Colonic mucosa (tissue), 4 donors: ENCODE measurements at regions not wholly inside any gene's neighbourhood (a gene's known extent, or its start where the extent isn't known, plus 50 kb on each side); places are given as distances from the start of the nearest gene placed in this dataset.
"Not testable (repeated sequence)": the region's sequence is repeated elsewhere in the genome, so short reads cannot be mapped to it uniquely, and the experiment has no call there.

Source experiments
- DNase-seq: peaks from one replicate; pipeline ENCODE4 v3.0.0-alpha.2; 2020
- H3K27ac ChIP-seq: fragments of 200-600 bp; one replicate; pipeline ENCODE4 v1.8.0; 2021
- H3K27me3 ChIP-seq: fragments of 200-600 bp; one replicate; pipeline ENCODE4 v1.8.0; 2021
- H3K36me3 ChIP-seq: fragments of 200-600 bp; one replicate; pipeline ENCODE4 v1.8.0; 2021
- H3K4me1 ChIP-seq: fragments of 200-600 bp; one replicate; pipeline ENCODE4 v1.8.0; 2021; ENCODE audit warnings: mild to moderate bottlenecking
- H3K4me3 ChIP-seq: fragments of 200-600 bp; one replicate; pipeline ENCODE4 v1.8.0; 2021
- H3K9ac ChIP-seq, 2 donors: one replicate each; pipeline ENCODE4 v1.7.0; 2013; ENCODE audit warnings: control low read depth in 2 of 2, low read depth in 2 of 2, low read length in 2 of 2
- H3K9me3 ChIP-seq: fragments of 200-600 bp; one replicate; pipeline ENCODE4 v1.8.0; 2021
- intact Hi-C: fragments of 100-400 bp; cut with DNase I; formaldehyde crosslinking; loops from one replicate; pipeline ENCODE4 v1.14.1; 2022
- TF ChIP-seq, protein P1 (sequence below): fragments of 200-600 bp; IDR thresholded peaks from one replicate; pipeline ENCODE4 v1.8.0; 2022; ENCODE audit warnings: antibody characterized with exemption, mild to moderate bottlenecking
- donor health status: healthy.
- donor health status: DM: no; HTN: no; CAD: no.
- donor health status: DM: no; HTN: no; CAD: no.

DNA sequence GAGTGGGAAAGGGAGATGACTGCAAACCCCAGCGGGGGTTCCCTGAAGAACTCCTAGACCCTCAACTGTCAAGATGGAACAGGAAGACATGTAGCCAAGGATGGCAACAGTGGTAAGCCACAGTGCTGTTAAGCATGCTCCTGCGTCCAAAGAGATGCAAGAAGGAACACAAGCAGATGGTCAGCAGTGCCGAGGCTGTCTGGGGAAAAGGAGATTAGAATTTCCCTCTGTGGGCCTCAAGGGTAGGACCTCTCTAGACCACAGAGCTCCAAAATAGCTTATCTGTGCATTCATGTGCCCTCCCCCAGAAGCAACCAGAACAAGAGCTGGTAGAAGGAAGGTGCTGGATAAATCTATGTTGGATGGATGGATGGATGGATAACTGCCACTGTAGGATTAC is 82.0 kb upstream of the CPEB2 start:
- no peak overlapping the region for H3K9ac ChIP-seq
- TF ChIP-seq, protein P1, sequence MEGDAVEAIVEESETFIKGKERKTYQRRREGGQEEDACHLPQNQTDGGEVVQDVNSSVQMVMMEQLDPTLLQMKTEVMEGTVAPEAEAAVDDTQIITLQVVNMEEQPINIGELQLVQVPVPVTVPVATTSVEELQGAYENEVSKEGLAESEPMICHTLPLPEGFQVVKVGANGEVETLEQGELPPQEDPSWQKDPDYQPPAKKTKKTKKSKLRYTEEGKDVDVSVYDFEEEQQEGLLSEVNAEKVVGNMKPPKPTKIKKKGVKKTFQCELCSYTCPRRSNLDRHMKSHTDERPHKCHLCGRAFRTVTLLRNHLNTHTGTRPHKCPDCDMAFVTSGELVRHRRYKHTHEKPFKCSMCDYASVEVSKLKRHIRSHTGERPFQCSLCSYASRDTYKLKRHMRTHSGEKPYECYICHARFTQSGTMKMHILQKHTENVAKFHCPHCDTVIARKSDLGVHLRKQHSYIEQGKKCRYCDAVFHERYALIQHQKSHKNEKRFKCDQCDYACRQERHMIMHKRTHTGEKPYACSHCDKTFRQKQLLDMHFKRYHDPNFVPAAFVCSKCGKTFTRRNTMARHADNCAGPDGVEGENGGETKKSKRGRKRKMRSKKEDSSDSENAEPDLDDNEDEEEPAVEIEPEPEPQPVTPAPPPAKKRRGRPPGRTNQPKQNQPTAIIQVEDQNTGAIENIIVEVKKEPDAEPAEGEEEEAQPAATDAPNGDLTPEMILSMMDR, result no peak
- DNase-seq, result no peak
- H3K36me3 ChIP-seq, result no peaks in the 10 kb centered on the region
- no peak overlapping the region for H3K4me3 ChIP-seq
- intact Hi-C loops, result no loop called here
- no peaks in the 10 kb centered on the region for H3K27me3 ChIP-seq
- H3K27ac ChIP-seq, result no peak overlapping the region
- no peaks in the 10 kb centered on the region for H3K9me3 ChIP-seq
- H3K4me1 ChIP-seq, result no peaks in the 10 kb centered on the region

GRCh38 chr4:14920759-14921320 is 81.4 kb upstream of the CPEB2 start:
- H3K27ac ChIP-seq, result no peak overlapping the region
- no peak overlapping the region for H3K4me3 ChIP-seq
- no peaks in the 10 kb centered on the region for H3K27me3 ChIP-seq
- TF ChIP-seq, protein P1, result no peak
- intact Hi-C loops, result no loop called here
- DNase-seq, result no peak
- H3K9me3 ChIP-seq, result no peaks in the 10 kb centered on the region
- H3K4me1 ChIP-seq, result no peaks in the 10 kb centered on the region
- H3K36me3 ChIP-seq, result no peaks in the 10 kb centered on the region
- H3K9ac ChIP-seq, result no peak overlapping the region

GRCh38 chr4:14921781-14922180 is 80.5 kb upstream of the CPEB2 start:
- DNase-seq, H3K9ac ChIP-seq, H3K4me3 ChIP-seq, intact Hi-C loops, H3K27ac ChIP-seq, H3K36me3 ChIP-seq, H3K27me3 ChIP-seq, H3K4me1 ChIP-seq, H3K9me3 ChIP-seq: not testable (repeated sequence)

DNA sequence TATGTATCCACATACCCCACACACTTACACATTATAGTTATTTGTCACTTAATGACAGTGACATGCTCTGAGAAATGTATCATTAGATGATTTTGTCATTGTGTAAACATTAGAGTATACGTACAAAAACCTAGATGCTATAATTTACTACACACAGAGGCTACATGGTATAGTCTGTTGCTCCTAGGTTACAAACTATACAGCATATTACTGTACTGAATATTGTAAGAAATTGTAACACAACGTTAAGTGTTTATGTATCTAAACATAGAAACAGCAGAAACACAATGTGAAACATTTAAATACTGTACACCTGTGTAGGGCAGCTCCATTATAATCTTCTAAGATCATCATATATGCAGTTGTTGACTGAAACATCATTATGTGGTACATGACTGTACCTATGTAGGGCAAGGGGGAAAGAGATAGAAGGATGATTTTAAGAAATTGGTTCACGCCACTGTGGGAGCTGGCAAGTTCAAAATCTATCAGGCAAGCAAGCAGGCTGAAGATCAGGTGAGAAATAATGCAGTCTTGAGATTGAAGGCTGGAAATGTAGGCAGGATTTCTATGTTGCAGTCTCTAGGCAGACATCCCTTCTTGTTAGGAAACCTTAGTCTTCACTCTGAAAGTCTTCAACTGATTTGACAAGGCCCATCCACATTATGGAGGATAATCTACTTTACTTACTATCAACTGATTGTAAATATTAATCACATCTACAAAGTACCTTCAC is 78.0 kb upstream of the CPEB2 start:
- Histone ChIP-seq H3K36me3 (no peaks in the 10 kb centered on the region), H3K9me3 (no peaks in the 10 kb centered on the region), H3K27ac (no peak overlapping the region), H3K27me3 (no peaks in the 10 kb centered on the region), H3K4me1 (no peaks in the 10 kb centered on the region), H3K9ac (no peak overlapping the region), H3K4me3 (no peak overlapping the region)
- intact Hi-C loops, result no loop called here
- TF ChIP-seq, protein P1, result no peak
- no peak for DNase-seq

DNA sequence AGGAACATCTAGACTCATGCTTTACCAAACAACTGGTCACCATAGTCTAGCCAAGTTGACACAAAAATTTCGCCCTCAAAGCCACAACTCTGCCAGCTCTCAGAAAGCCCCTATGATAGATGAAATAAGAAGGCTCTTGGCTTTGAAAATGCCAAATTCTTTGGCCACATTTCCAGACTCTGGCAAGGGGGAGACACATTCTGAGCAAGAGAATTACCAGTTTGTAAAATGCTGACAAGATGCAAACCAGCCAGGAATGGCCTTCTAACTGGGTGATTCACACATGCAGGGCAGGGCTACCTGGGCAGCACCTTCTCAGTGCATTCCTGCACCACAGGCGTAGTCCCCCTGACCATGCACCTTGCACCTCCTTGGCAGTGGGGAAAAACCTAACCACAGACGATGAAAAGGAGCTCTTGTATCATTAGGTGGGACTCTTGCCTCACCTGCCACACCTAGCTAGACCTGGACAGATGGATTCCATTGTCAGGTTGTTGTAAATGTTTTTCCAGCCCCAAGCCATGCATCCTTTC is 77.4 kb upstream of the CPEB2 start:
- intact Hi-C loops, result no loop called here
- H3K9me3 ChIP-seq, result no peaks in the 10 kb centered on the region
- H3K36me3 ChIP-seq, result no peaks in the 10 kb centered on the region
- no peak overlapping the region for H3K27ac ChIP-seq
- H3K4me3 ChIP-seq, result no peak overlapping the region
- no peak overlapping the region for H3K9ac ChIP-seq
- no peaks in the 10 kb centered on the region for H3K4me1 ChIP-seq
- no peaks in the 10 kb centered on the region for H3K27me3 ChIP-seq
- TF ChIP-seq, protein P1, result no peak
- no peak for DNase-seq

DNA sequence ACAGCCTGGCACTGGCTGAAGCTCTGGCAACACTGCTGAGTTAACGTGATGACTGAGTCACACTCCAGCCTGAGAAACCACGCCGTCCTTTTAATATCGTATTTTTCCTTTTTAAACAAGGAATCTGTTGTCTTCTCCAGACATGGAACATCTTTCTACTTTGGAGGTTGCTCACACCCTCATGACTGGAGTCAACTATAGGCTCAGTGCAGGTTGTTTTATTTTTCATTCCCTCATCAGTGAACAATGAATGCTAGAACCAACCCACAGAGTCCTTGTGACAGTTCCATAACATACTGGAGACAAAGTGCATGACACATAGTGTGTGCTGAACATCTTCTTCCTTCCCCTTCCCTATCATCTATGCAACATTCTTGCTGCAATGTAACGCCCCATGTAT is 76.8 kb upstream of the CPEB2 start:
- Histone ChIP-seq H3K4me3 (no peak overlapping the region), H3K9me3 (no peaks in the 10 kb centered on the region), H3K36me3 (no peaks in the 10 kb centered on the region), H3K27ac (no peak overlapping the region), H3K27me3 (no peaks in the 10 kb centered on the region), H3K9ac (no peak overlapping the region), H3K4me1 (no peaks in the 10 kb centered on the region)
- DNase-seq, result no peak
- TF ChIP-seq, protein P1, result no peak
- intact Hi-C loops, result no loop called here
